H1 (cell line): ENCODE measurements at regions not wholly inside any gene's neighbourhood (a gene's known extent, or its start where the extent isn't known, plus 50 kb on each side); places are given as distances from the start of the nearest gene placed in this dataset.

ENCODE experiments used
- CTCF ChIA-PET: fragments of 300-600 bp; sonication (Branson Sonifier 250); formaldehyde crosslinking; loops from one replicate; lab custom pipeline; 2021; ENCODE audit not compliant: partially characterized antibody; lab: Charles Lee
- POLR2A ChIA-PET: fragments of 300-600 bp; sonication (Branson Sonifier 250); formaldehyde crosslinking; loops from one replicate; lab custom pipeline; 2021; ENCODE audit warnings: inconsistent platforms; ENCODE audit not compliant: partially characterized antibody; lab: Charles Lee
- DNase-seq, 2 experiments: peaks; one replicate each; pipeline versions ENCODE4 v3.0.0 to v3.0.0-alpha.2; 2010 to 2022; ENCODE audit warnings: low spot score in 2 of 2, low read depth in 1 of 2, mixed read lengths in 1 of 2
- FAIRE-seq: peaks from 2 replicates; lab custom pipeline; 2011; peaks lifted over from hg19 to GRCh38; lab: Jason Lieb, UNC
- H2AFZ ChIP-seq: 2 replicates; pipeline ENCODE4 v1.8.1; 2012; ENCODE audit warnings: low read length, inconsistent platforms
- H2AK5ac ChIP-seq: 2 replicates; pipeline ENCODE4 v1.6.1; 2013; ENCODE audit warnings: low read depth, low read length
- H2BK120ac ChIP-seq: replicated peaks from 2 replicates; pipeline ENCODE3; 2013; ENCODE audit warnings: low read depth, low read length, inconsistent platforms
- H2BK12ac ChIP-seq: 2 replicates; pipeline ENCODE4 v1.6.1; 2013; ENCODE audit warnings: low read depth, low read length
- H2BK15ac ChIP-seq: 2 replicates; pipeline ENCODE4 v1.6.1; 2013; ENCODE audit warnings: low read length
- H2BK20ac ChIP-seq: 2 replicates; pipeline ENCODE4 v1.6.1; 2013; ENCODE audit warnings: low read length
- H2BK5ac ChIP-seq: 2 replicates; pipeline ENCODE4 v1.6.1; 2013; ENCODE audit warnings: low read depth, low read length
- H3K14ac ChIP-seq: 2 replicates; pipeline ENCODE4 v1.6.1; 2013; ENCODE audit warnings: inconsistent platforms; ENCODE audit not compliant: insufficient read length
- H3K18ac ChIP-seq: 2 replicates; pipeline ENCODE4 v1.6.1; 2013; ENCODE audit warnings: low read length; ENCODE audit errors: extremely low read depth
- H3K23ac ChIP-seq: 2 replicates; pipeline ENCODE4 v1.6.1; 2013; ENCODE audit warnings: inconsistent platforms; ENCODE audit not compliant: insufficient read length
- H3K23me2 ChIP-seq: 2 replicates; pipeline ENCODE4 v1.6.1; 2013; ENCODE audit warnings: low read depth, low read length
- H3K27ac ChIP-seq: 2 replicates; pipeline ENCODE4 v1.6.1; 2011; ENCODE audit warnings: low read depth, low read length, inconsistent platforms
- H3K27me3 ChIP-seq, 4 experiments: replicated peaks in 1 of 4; 1 replicate in 1 of 4; 2 replicates in 3 of 4; pipeline versions ENCODE4 v1.6.1 to v1.8.1; 2011 to 2013; ENCODE audit warnings: low read length in 3 of 4, mild to moderate bottlenecking in 3 of 4, inconsistent platforms in 2 of 4, mixed read lengths in 2 of 4, moderate library complexity in 1 of 4; ENCODE audit not compliant: control insufficient read depth in 3 of 4, insufficient read depth in 3 of 4; ENCODE audit errors: extremely low read depth in 1 of 4
- H3K36me3 ChIP-seq, 4 experiments: 2 replicates each; pipeline versions ENCODE4 v1.6.1 to v1.8.1; 2011 to 2013; ENCODE audit warnings: mild to moderate bottlenecking in 4 of 4, low read length in 3 of 4, moderate library complexity in 2 of 4, control low read depth in 1 of 4, inconsistent platforms in 1 of 4; ENCODE audit not compliant: insufficient read depth in 4 of 4, control insufficient read depth in 2 of 4
- H3K4ac ChIP-seq: replicated peaks from 2 replicates; pipeline ENCODE3; 2013; ENCODE audit warnings: low read length, low read depth, mixed read lengths, inconsistent platforms; ENCODE audit not compliant: insufficient read length
- H3K4me1 ChIP-seq, 4 experiments: replicated peaks in 1 of 4; 1 replicate in 1 of 4; 2 replicates in 3 of 4; pipeline versions ENCODE4 v1.6.1 to v1.8.1; 2011 to 2013; ENCODE audit warnings: low read length in 3 of 4, inconsistent platforms in 2 of 4, mixed read lengths in 1 of 4; ENCODE audit not compliant: insufficient read depth in 4 of 4, control insufficient read depth in 3 of 4
- H3K4me2 ChIP-seq, 2 experiments: 2 replicates each; pipeline versions ENCODE4 v1.6.1 to v1.8.1; 2011 to 2013; ENCODE audit warnings: low read depth in 2 of 2, low read length in 2 of 2, control low read depth in 1 of 2, inconsistent platforms in 1 of 2, mild to moderate bottlenecking in 1 of 2; ENCODE audit not compliant: insufficient read depth in 1 of 2
- H3K4me3 ChIP-seq, 4 experiments: fragments of 200-600, 300-600 bp in 1 of 4; sonication (generic), shearing (Covaris generic), sonication (Bioruptor Twin) in 1 of 4; 2 replicates each; pipeline versions ENCODE4 v1.5.1 to v1.8.1; 2011 to 2016; ENCODE audit warnings: low read length in 4 of 4, low read depth in 3 of 4, control low read depth in 2 of 4, inconsistent platforms in 2 of 4, mild to moderate bottlenecking in 2 of 4, mixed read lengths in 1 of 4, moderate library complexity in 1 of 4; ENCODE audit not compliant: insufficient read depth in 2 of 4; ENCODE audit errors: extremely low read depth in 1 of 4
- H3K56ac ChIP-seq: replicated peaks from 2 replicates; pipeline ENCODE3; 2013; ENCODE audit warnings: low read depth, mild to moderate bottlenecking, mixed read lengths, low read length, inconsistent platforms; ENCODE audit not compliant: insufficient read length
- H3K79me1 ChIP-seq: 2 replicates; pipeline ENCODE4 v1.6.1; 2013; ENCODE audit warnings: low read depth, low read length, control low read depth
- H3K79me2 ChIP-seq, 2 experiments: 2 replicates each; pipeline versions ENCODE4 v1.6.1 to v1.8.1; 2012 to 2013; ENCODE audit warnings: low read length in 2 of 2, mild to moderate bottlenecking in 2 of 2, inconsistent platforms in 1 of 2; ENCODE audit not compliant: insufficient read depth in 2 of 2, control insufficient read depth in 1 of 2
- H3K9ac ChIP-seq, 4 experiments: replicated peaks in 1 of 4; 1 replicate in 1 of 4; 2 replicates in 3 of 4; pipeline versions ENCODE4 v1.6.1 to v1.8.1; 2011 to 2013; ENCODE audit warnings: low read depth in 3 of 4, low read length in 3 of 4, control low read depth in 2 of 4, mild to moderate bottlenecking in 2 of 4, moderate library complexity in 2 of 4, inconsistent platforms in 1 of 4; ENCODE audit errors: extremely low read depth in 1 of 4
- H3K9me3 ChIP-seq, 2 experiments: 2 replicates each; pipeline versions ENCODE4 v1.6.1 to v1.8.1; 2012 to 2013; ENCODE audit warnings: mild to moderate bottlenecking in 2 of 2, moderate library complexity in 2 of 2, control low read depth in 1 of 2, inconsistent platforms in 1 of 2, low read depth in 1 of 2, low read length in 1 of 2, mixed read lengths in 1 of 2; ENCODE audit not compliant: insufficient read depth in 2 of 2
- H4K20me1 ChIP-seq, 2 experiments: replicated peaks in 1 of 2; 2 replicates each; pipeline versions ENCODE3 to v1.8.1; 2011 to 2013; ENCODE audit warnings: inconsistent platforms in 2 of 2, low read length in 2 of 2, mild to moderate bottlenecking in 1 of 2; ENCODE audit not compliant: insufficient read depth in 2 of 2, control insufficient read depth in 1 of 2
- H4K5ac ChIP-seq: 2 replicates; pipeline ENCODE4 v1.6.1; 2013; ENCODE audit warnings: low read length, low read depth, mixed read lengths, inconsistent platforms; ENCODE audit not compliant: insufficient read length
- H4K8ac ChIP-seq: 2 replicates; pipeline ENCODE4 v1.8.0; 2013; ENCODE audit warnings: mild to moderate bottlenecking, moderate library complexity, low read length, inconsistent platforms; ENCODE audit not compliant: insufficient read depth; ENCODE audit errors: extremely low read depth
- H4K91ac ChIP-seq: replicated peaks from 2 replicates; pipeline ENCODE3; 2013; ENCODE audit warnings: low read length, mixed read lengths, inconsistent platforms; ENCODE audit not compliant: insufficient read length
- ASH2L ChIP-seq: fragments of 200-600, 300-600 bp; sonication (generic); IDR thresholded peaks from one replicate; pipeline ENCODE4 v1.7.1; 2017; ENCODE audit warnings: low read length
- BACH1 ChIP-seq: IDR thresholded peaks from 2 replicates; pipeline ENCODE4 v1.6.1; 2012; ENCODE audit warnings: low read length, improper control_type of control experiment
- CEBPB ChIP-seq: IDR thresholded peaks from 2 replicates; pipeline ENCODE4 v1.6.1; 2012; ENCODE audit warnings: low read depth, low read length
- CTCF ChIP-seq, 3 experiments: IDR thresholded peaks; 1 replicate in 2 of 3; 2 replicates in 1 of 3; pipeline versions ENCODE4 v1.5.1 to v1.6.1; 2011; ENCODE audit warnings: low read length in 3 of 3, mild to moderate bottlenecking in 3 of 3, inconsistent platforms in 2 of 3, low read depth in 1 of 3, moderate library complexity in 1 of 3; ENCODE audit not compliant: insufficient read depth in 1 of 3; ENCODE audit errors: control extremely low read depth in 1 of 3
- EP300 ChIP-seq, 2 experiments: IDR thresholded peaks; 1 replicate in 1 of 2; 2 replicates in 1 of 2; pipeline ENCODE4 v1.6.1; 2011 to 2012; ENCODE audit warnings: low read depth in 2 of 2, low read length in 2 of 2, mild to moderate bottlenecking in 2 of 2, borderline replicate concordance in 1 of 2, inconsistent platforms in 1 of 2, moderate library complexity in 1 of 2
- HDAC6 ChIP-seq: IDR thresholded peaks from one replicate; pipeline ENCODE4 v1.7.1; 2012; ENCODE audit warnings: low read depth, mild to moderate bottlenecking, inconsistent platforms, low read length, moderate library complexity
- RFX5 ChIP-seq: IDR thresholded peaks from 2 replicates; pipeline ENCODE4 v1.6.1; 2011; ENCODE audit warnings: low read depth, low read length, improper control_type of control experiment, borderline replicate concordance
- RXRA ChIP-seq: IDR thresholded peaks from 2 replicates; pipeline ENCODE4 v1.6.1; 2011; ENCODE audit warnings: low read depth, mild to moderate bottlenecking, low read length, moderate library complexity; ENCODE audit not compliant: insufficient read depth
- SIN3A ChIP-seq, 2 experiments: IDR thresholded peaks in 1 of 2; conservative IDR thresholded peaks in 1 of 2; 2 replicates each; pipeline ENCODE4 v1.6.1; 2011 to 2012; ENCODE audit warnings: low read length in 2 of 2, improper control_type of control experiment in 1 of 2, low read depth in 1 of 2, mild to moderate bottlenecking in 1 of 2
- SIX5 ChIP-seq: IDR thresholded peaks from 2 replicates; pipeline ENCODE4 v1.6.1; 2011; ENCODE audit warnings: mild to moderate bottlenecking, low read depth, low read length
- USF2 ChIP-seq: IDR thresholded peaks from 2 replicates; pipeline ENCODE4 v1.6.1; 2011; ENCODE audit warnings: low read length, improper control_type of control experiment
- WGBS, 2 experiments: shearing (Covaris generic) in 1 of 2; methylation state at CpG; one replicate each; pipeline versions ENCODE4 v1.1.6 to v1.1.7; 2013 to 2015; ENCODE audit warnings: low lambda C conversion rate in 2 of 2, mixed read lengths in 2 of 2, inconsistent platforms in 1 of 2, low coverage in 1 of 2, missing lambda C conversion rate in 1 of 2; ENCODE audit not compliant: insufficient replicate concordance in 2 of 2, insufficient coverage in 1 of 2, insufficient read length in 1 of 2; ENCODE audit errors: extremely low coverage in 1 of 2, missing lambda C conversion rate in 1 of 2; 5-methylcytosine and 5-hydroxymethylcytosine counted together

GRCh38 chr1:169044296-169044695 is 62.2 kb upstream of the ATP1B1 start:
- Histone ChIP-seq H2AK5ac (no peak overlapping the region), H3K4ac (no peak overlapping the region), H2BK20ac (no peak overlapping the region), H2BK12ac (no peak overlapping the region), H3K79me1 (no peaks in the 10 kb centered on the region), H3K18ac (no peak overlapping the region), H3K9me3 (no peaks in the 10 kb centered on the region), H3K27me3 (no peaks in the 10 kb centered on the region), H3K9ac (no peak overlapping the region), H3K27ac (no peak overlapping the region), H3K79me2 (no peaks in the 10 kb centered on the region), H2AFZ (no peak overlapping the region), H3K4me1 (no peaks in the 10 kb centered on the region), H3K23me2 (no peaks in the 10 kb centered on the region), H2BK120ac (no peak overlapping the region), H3K4me3 (no peak overlapping the region), H3K36me3 (no peaks in the 10 kb centered on the region), H3K4me2 (no peak overlapping the region), H2BK15ac (no peak overlapping the region), H4K91ac (no peak overlapping the region), H2BK5ac (no peak overlapping the region), H3K23ac (no peak overlapping the region), H4K5ac (no peak overlapping the region), H4K8ac (no peak overlapping the region), H3K14ac (no peak overlapping the region), H4K20me1 (no peaks in the 10 kb centered on the region), H3K56ac (no peak overlapping the region)
- POLR2A ChIA-PET, result no interaction called here
- CTCF ChIA-PET, result interaction anchor here (0.6 kb wide), 1 partner anchor 52 kb away, joined by 3 read pairs; no protein-coding TSS in a partner anchor
- DNase-seq (no peak), FAIRE-seq (no peak)
- WGBS, 2 experiments, result 78% methylated on average over 3 of the region's 3 CpGs; no CpG with 5 or more reads in 1 of the 2 experiments
- TF ChIP-seq CEBPB, result no peak
- no peak for TF ChIP-seq RFX5
- no peak for TF ChIP-seq EP300 (IDR thresholded peaks at IDR 0.05; ENCODE audit: borderline replicate concordance in 1 of 2, low read depth in 2 of 2, low read length in 2 of 2)
- TF ChIP-seq HDAC6, result no peak
- no peak for TF ChIP-seq CTCF (IDR thresholded peaks at IDR 0.05; ENCODE audit: control extremely low read depth in 1 of 3, insufficient read depth in 1 of 3, low read depth in 1 of 3, low read length in 3 of 3)
- no peak for TF ChIP-seq RXRA
- no peak for TF ChIP-seq BACH1
- TF ChIP-seq SIN3A (conservative IDR thresholded peaks at IDR 0.05 in 1 of 2, IDR thresholded peaks at IDR 0.05 in 1 of 2; ENCODE audit: low read depth in 1 of 2, low read length in 2 of 2), result no peak
- no peak for TF ChIP-seq SIX5
- TF ChIP-seq ASH2L, result no peak
- TF ChIP-seq USF2, result no peak
